ENCODE measurements at regions not wholly inside any gene's neighbourhood (a gene's known extent, or its start where the extent isn't known, plus 50 kb on each side); places are given as distances from the start of the nearest gene placed in this dataset.

GRCh38 chr13:65826657-65827056 lies 1403.5 kb downstream of the PCDH9 start:
- no peak for TF ChIP-seq CTCF (conservative IDR thresholded peaks at IDR 0.05; ENCODE audit: low read depth in 2 of 2)
- no peak for TF ChIP-seq ETS1 (IDR thresholded peaks at IDR 0.05)
- TF ChIP-seq REST (IDR thresholded peaks at IDR 0.05; ENCODE audit: unreplicated experiment) = no peak
- no peak for TF ChIP-seq POLR2AphosphoS5 (IDR thresholded peaks at IDR 0.05; ENCODE audit: low read depth)
- no peak for TF ChIP-seq CREB1 (CRISPR knock-in tag; IDR thresholded peaks at IDR 0.05; ENCODE audit: low read depth)
- no peak for TF ChIP-seq EZH2 (IDR thresholded peaks at IDR 0.05; ENCODE audit: low read depth, unreplicated experiment)
- no peak for TF ChIP-seq EZH2phosphoT487 (IDR thresholded peaks at IDR 0.05; ENCODE audit: unreplicated experiment)
- TF ChIP-seq ZNF331 (CRISPR knock-in tag; IDR thresholded peaks at IDR 0.05; ENCODE audit: low read depth) = no peak
- TF ChIP-seq ZNF114 (CRISPR knock-in tag; IDR thresholded peaks at IDR 0.05) = no peak
- TF ChIP-seq ZNF462 (CRISPR knock-in tag; IDR thresholded peaks at IDR 0.05) = no peak
- TF ChIP-seq STAT1 (IDR thresholded peaks at IDR 0.05; ENCODE audit: unreplicated experiment) = no peak
- TF ChIP-seq JUNB (IDR thresholded peaks at IDR 0.05; ENCODE audit: unreplicated experiment) = no peak

Measured in GM23338 (cell line).